Spleen (tissue), 3 donors: ENCODE measurements at regions not wholly inside any gene's neighbourhood (a gene's known extent, or its start where the extent isn't known, plus 50 kb on each side); places are given as distances from the start of the nearest gene placed in this dataset.

Experiments used
- POLR2A ChIP-seq, 3 donors: fragments of 450-650 bp; IDR thresholded peaks; one replicate each; pipeline ENCODE4 v1.5.1; 2017; ENCODE audit warnings: antibody characterized with exemption in 3 of 3, mild to moderate bottlenecking in 1 of 3
- POLR2AphosphoS5 ChIP-seq, 3 donors: sonication (generic); formaldehyde crosslinking; IDR thresholded peaks; one replicate each; pipeline ENCODE4 v1.5.1; 2017; ENCODE audit warnings: antibody characterized with exemption in 3 of 3

DNA sequence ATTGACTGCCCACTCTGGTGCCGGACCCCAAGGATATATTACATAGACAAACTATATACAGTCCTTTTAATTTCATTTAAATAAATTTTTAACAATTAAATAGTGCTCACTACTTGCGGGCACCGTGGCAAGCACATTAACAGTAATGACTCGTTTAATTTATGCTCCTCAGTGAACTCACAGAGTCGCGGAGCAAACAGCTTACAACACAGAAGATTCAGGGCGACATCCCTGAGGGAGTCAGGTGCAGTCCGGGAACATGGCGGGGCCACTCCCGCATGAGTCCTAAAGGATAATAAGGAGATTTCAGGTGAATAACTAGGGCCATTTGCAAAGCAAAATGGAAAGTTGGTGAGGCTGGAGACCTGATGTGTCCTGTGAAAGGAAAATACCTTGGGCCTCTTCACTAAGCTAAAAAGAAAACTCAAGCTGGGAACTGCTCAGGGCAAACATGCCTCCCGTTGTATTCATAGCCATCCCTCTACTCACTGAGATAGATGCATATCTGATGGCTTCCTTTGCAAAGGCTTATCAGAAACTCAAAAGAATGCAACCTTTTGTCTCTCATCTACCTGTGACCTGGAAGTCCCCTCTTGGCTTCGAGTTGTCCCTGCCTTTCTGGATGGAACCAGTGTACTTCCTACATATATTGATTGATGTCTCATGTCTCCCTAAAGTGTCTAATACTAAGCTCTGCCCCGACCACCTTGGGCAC lies 125.6 kb downstream of the KLF6 start:
- TF ChIP-seq POLR2A (IDR thresholded peaks at IDR 0.05) (no peak), POLR2AphosphoS5 (IDR thresholded peaks at IDR 0.05) (no peak)
